ENCODE measurements at regions not wholly inside any gene's neighbourhood (a gene's known extent, or its start where the extent isn't known, plus 50 kb on each side); places are given as distances from the start of the nearest gene placed in this dataset.

DNA sequence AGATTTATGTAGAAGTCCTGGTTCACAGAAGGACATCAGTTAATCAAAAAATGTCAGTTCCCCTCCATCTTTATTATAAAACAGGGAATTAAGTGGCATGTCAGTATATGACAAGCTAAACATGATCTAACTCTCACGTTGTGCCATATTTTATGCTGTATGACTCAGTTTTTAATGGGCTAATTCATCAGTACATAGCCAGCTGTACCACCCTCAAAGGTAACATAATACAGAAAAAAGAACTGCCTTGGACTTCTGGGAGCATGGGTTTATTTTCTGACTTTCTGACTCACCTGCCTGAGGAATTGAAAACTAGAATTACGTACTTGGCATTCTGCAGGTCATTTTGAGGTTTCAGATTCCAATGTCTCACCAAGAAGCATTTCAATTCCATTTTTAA lies 135.7 kb downstream of the CMPK2 start (continued):
- TF ChIP-seq, protein P1, sequence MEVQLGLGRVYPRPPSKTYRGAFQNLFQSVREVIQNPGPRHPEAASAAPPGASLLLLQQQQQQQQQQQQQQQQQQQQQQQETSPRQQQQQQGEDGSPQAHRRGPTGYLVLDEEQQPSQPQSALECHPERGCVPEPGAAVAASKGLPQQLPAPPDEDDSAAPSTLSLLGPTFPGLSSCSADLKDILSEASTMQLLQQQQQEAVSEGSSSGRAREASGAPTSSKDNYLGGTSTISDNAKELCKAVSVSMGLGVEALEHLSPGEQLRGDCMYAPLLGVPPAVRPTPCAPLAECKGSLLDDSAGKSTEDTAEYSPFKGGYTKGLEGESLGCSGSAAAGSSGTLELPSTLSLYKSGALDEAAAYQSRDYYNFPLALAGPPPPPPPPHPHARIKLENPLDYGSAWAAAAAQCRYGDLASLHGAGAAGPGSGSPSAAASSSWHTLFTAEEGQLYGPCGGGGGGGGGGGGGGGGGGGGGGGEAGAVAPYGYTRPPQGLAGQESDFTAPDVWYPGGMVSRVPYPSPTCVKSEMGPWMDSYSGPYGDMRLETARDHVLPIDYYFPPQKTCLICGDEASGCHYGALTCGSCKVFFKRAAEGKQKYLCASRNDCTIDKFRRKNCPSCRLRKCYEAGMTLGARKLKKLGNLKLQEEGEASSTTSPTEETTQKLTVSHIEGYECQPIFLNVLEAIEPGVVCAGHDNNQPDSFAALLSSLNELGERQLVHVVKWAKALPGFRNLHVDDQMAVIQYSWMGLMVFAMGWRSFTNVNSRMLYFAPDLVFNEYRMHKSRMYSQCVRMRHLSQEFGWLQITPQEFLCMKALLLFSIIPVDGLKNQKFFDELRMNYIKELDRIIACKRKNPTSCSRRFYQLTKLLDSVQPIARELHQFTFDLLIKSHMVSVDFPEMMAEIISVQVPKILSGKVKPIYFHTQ (CRISPR knock-in tag; IDR thresholded peaks at IDR 0.05) = no peak

DNA sequence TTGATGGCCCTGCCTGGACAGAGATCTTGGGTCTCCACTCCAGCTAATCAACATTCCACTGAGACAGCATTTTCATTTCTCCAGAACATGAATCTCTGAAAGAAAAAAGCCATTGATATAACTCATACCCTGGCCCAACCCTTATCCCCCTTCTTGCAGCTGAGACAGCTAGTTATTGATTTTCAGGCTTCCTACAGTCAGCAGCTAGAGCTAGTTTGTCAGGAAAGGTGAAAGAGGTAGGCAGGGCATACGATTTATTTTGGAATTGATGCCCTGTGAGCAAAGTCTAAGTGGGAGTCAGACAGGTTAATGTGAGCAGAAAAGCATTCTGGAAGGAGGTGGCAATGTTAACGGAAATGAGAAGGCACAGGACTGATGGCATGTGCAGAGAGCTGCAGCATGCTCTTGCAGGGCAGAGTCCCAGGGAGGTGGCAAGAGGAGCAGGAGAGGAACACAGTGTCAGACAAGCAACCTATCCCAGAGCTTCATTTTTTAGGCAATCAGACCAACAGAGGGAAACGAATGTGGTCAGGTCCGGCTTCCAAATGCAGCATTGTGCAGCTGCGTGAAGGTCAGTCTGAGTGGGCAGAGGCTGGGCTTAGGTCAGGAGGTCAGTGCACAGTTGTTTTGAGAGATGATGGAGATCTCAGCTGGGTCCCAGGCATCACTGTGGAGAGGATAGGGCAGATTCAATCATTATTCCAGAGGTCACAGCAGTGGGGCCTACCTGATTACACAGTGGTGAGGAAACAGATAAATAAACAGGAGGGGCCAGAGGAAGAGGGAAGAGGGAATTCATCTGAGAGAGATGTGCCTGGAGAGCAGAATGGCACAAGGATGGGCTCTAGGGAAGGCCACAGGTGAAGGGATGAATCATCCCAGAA lies 134.8 kb downstream of the CMPK2 start:
- Mint-ChIP-seq H3K27me3 (ENCODE audit: low read depth) (peaks cover 14% of the 10 kb centered on the region), H3K4me3 (no peak overlapping the region), H3K36me3 (peaks cover 80% of the 10 kb centered on the region), H3K4me1 (no peaks in the 10 kb centered on the region), H3K9me3 (peaks cover 97% of the 10 kb centered on the region), H3K27ac (no peak overlapping the region)
- TF ChIP-seq, protein P2, sequence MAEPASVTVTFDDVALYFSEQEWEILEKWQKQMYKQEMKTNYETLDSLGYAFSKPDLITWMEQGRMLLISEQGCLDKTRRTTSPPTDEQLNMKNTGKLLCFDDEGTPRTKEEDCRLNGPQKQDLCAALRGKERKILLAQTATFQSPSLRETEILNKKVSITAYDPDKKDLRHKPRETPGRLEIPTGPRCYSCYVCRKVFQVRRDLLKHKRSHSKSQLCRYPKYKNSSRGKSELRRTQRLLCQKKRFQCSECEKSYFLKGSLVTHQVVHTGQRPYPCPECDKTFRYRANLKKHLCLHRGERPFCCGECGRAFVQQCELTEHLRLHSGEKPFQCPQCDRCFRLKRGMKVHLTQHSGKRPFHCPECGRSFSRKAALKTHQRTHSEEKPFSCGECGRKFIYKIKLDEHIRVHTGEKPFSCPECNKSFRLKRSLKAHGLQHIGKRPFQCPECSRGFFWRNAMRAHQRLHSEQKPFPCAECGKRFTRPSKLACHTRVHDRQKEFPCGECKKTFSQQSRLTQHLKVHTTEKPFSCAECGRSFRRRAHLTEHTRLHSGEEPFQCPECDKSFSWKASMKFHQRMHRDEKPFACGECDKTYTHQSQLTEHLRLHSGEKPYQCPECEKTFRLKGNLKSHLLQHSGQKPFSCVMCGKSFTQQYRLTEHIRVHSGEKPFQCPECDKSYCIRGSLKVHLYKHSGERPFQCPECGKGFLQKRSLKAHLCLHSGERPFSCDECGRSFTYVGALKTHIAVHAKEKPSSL (CRISPR knock-in tag; conservative IDR thresholded peaks at IDR 0.05) = no peak
- TF ChIP-seq CREB1 (CRISPR knock-in tag; IDR thresholded peaks at IDR 0.05) = no peak
- DNase-seq (ENCODE audit: low spot score) (no peak), ATAC-seq (no peak)
- CTCF ChIA-PET = no interaction called here
- POLR2A ChIA-PET = no interaction called here

- DNase-seq (ENCODE audit: low spot score) (no peak), ATAC-seq (no peak)
- H3K4me1 Mint-ChIP-seq = no peaks in the 10 kb centered on the region
- peaks cover 10% of the 10 kb centered on the region for H3K27me3 Mint-ChIP-seq (ENCODE audit: low read depth)
- peaks cover 84% of the 10 kb centered on the region for H3K9me3 Mint-ChIP-seq
- H3K27ac Mint-ChIP-seq = no peak overlapping the region
- CTCF ChIA-PET = no interaction called here
- peaks cover 51% of the 10 kb centered on the region for H3K36me3 Mint-ChIP-seq
- POLR2A ChIA-PET = no interaction called here
- H3K4me3 Mint-ChIP-seq = no peak overlapping the region
- TF ChIP-seq USF1 (CRISPR knock-in tag; IDR thresholded peaks at IDR 0.05) (no peak), ZBTB43 (CRISPR knock-in tag; IDR thresholded peaks at IDR 0.05) (no peak), FOXK1 (CRISPR knock-in tag; IDR thresholded peaks at IDR 0.05) (no peak), ZNF512 (CRISPR knock-in tag; IDR thresholded peaks at IDR 0.05; ENCODE audit: borderline replicate concordance) (no peak), SMAD4 (CRISPR knock-in tag; IDR thresholded peaks at IDR 0.05) (no peak), ZNF263 (CRISPR knock-in tag; IDR thresholded peaks at IDR 0.05; ENCODE audit: low read depth) (no peak), PRDM15 (CRISPR knock-in tag; IDR thresholded peaks at IDR 0.05) (no peak), TEAD4 (CRISPR knock-in tag; IDR thresholded peaks at IDR 0.05) (no peak), FOXP1 (CRISPR knock-in tag; IDR thresholded peaks at IDR 0.05; ENCODE audit: borderline replicate concordance) (no peak), ZNF121 (CRISPR knock-in tag; IDR thresholded peaks at IDR 0.05) (no peak)
- TF ChIP-seq, protein P3, sequence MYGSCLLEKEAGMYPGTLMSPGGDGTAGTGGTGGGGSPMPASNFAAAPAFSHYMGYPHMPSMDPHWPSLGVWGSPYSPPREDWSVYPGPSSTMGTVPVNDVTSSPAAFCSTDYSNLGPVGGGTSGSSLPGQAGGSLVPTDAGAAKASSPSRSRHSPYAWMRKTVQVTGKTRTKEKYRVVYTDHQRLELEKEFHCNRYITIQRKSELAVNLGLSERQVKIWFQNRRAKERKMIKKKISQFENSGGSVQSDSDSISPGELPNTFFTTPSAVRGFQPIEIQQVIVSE (CRISPR knock-in tag; IDR thresholded peaks at IDR 0.05; ENCODE audit: borderline replicate concordance) = no peak
- TF ChIP-seq, protein P4, sequence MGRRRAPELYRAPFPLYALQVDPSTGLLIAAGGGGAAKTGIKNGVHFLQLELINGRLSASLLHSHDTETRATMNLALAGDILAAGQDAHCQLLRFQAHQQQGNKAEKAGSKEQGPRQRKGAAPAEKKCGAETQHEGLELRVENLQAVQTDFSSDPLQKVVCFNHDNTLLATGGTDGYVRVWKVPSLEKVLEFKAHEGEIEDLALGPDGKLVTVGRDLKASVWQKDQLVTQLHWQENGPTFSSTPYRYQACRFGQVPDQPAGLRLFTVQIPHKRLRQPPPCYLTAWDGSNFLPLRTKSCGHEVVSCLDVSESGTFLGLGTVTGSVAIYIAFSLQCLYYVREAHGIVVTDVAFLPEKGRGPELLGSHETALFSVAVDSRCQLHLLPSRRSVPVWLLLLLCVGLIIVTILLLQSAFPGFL (CRISPR knock-in tag; IDR thresholded peaks at IDR 0.05; ENCODE audit: borderline replicate concordance) = no peak
- TF ChIP-seq, protein P5, sequence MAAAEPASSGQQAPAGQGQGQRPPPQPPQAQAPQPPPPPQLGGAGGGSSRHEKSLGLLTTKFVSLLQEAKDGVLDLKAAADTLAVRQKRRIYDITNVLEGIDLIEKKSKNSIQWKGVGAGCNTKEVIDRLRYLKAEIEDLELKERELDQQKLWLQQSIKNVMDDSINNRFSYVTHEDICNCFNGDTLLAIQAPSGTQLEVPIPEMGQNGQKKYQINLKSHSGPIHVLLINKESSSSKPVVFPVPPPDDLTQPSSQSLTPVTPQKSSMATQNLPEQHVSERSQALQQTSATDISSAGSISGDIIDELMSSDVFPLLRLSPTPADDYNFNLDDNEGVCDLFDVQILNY (CRISPR knock-in tag; IDR thresholded peaks at IDR 0.05) = no peak
These were observed 126.2 kb downstream of the CMPK2 start for GRCh38 chr2:6739547-6739946.

Data from WTC11 (cell line).